PC-9 (cell line): ENCODE measurements at regions not wholly inside any gene's neighbourhood (a gene's known extent, or its start where the extent isn't known, plus 50 kb on each side); places are given as distances from the start of the nearest gene placed in this dataset.

Experiments
- BruUV-seq: library from RNA; stranded (reverse); fragments of 400-500 nt; replicated peaks from 2 replicates; lab custom pipeline; 2021; lab: Mats Ljungman, UMichigan
- CTCF ChIA-PET: fragments of 300-600 bp; sonication (Branson Sonifier 250); formaldehyde crosslinking; loops from one replicate; lab custom pipeline; 2022; ENCODE audit warnings: antibody characterized with exemption; lab: Charles Lee
- POLR2A ChIA-PET: fragments of 300-600 bp; sonication (Branson Sonifier 250); formaldehyde crosslinking; loops from one replicate; lab custom pipeline; 2022; ENCODE audit warnings: antibody characterized with exemption; ENCODE audit not compliant: unreplicated experiment; lab: Charles Lee
- DNase-seq, 2 experiments: peaks; one replicate each; pipeline versions ENCODE4 v3.0.0 to v3.0.0-alpha.2; 2015 to 2022; ENCODE audit warnings: mixed read lengths in 1 of 2
- H2AFZ ChIP-seq: fragments of 200-600 bp; sonication (generic); 2 replicates; pipeline ENCODE4 v1.8.1; 2017; ENCODE audit warnings: antibody characterized with exemption
- H3F3A ChIP-seq: fragments of 200-600 bp; sonication (generic); 2 replicates; pipeline ENCODE4 v1.8.1; 2017; ENCODE audit warnings: antibody characterized with exemption, mild to moderate bottlenecking, low read depth; ENCODE audit not compliant: insufficient read depth
- H3K27ac ChIP-seq: fragments of 200-600 bp; sonication (generic); 2 replicates; pipeline ENCODE4 v1.6.1; 2016; ENCODE audit warnings: mixed run types
- H3K27me3 ChIP-seq: fragments of 200-600 bp; sonication (generic); 2 replicates; pipeline ENCODE4 v1.6.1; 2016; ENCODE audit warnings: low read depth, mixed run types; ENCODE audit not compliant: insufficient read depth
- H3K36me3 ChIP-seq: fragments of 200-600 bp; sonication (generic); 2 replicates; pipeline ENCODE4 v1.6.1; 2016; ENCODE audit warnings: low read depth, mixed run types
- H3K4me1 ChIP-seq: fragments of 200-600 bp; sonication (generic); replicated peaks from 2 replicates; pipeline ENCODE4 v1.6.1; 2016; ENCODE audit warnings: mixed run types; ENCODE audit not compliant: insufficient read depth
- H3K4me2 ChIP-seq: fragments of 200-600 bp; sonication (generic); 2 replicates; pipeline ENCODE4 v1.6.1; 2017; ENCODE audit warnings: mixed run types
- H3K4me3 ChIP-seq: fragments of 200-600 bp; sonication (generic); 2 replicates; pipeline ENCODE4 v1.6.1; 2016; ENCODE audit warnings: mixed run types
- H3K79me2 ChIP-seq: fragments of 200-600 bp; sonication (generic); 2 replicates; pipeline ENCODE4 v1.6.1; 2017; ENCODE audit warnings: low read depth, mixed run types
- H3K9me2 ChIP-seq: fragments of 200-600 bp; sonication (generic); 2 replicates; pipeline ENCODE4 v1.8.1; 2017; ENCODE audit warnings: mild to moderate bottlenecking; ENCODE audit not compliant: insufficient read depth
- H3K9me3 ChIP-seq: fragments of 200-600 bp; sonication (generic); 2 replicates; pipeline ENCODE4 v1.8.1; 2016; ENCODE audit warnings: low read depth; ENCODE audit not compliant: insufficient read depth
- H4K20me1 ChIP-seq: fragments of 200-600 bp; sonication (generic); 2 replicates; pipeline ENCODE4 v1.8.1; 2017; ENCODE audit not compliant: insufficient read depth
- EZH2 ChIP-seq: fragments of 200-600 bp; sonication (generic); IDR thresholded peaks from 2 replicates; pipeline ENCODE4 v1.8.0; 2017; ENCODE audit warnings: antibody characterized with exemption, low read depth
- intact Hi-C: fragments of 100-400 bp; cut with micrococcal nuclease; formaldehyde crosslinking; loops from one replicate; pipeline ENCODE4 v1.10.0; 2022; ENCODE audit not compliant: unreplicated experiment
- TF ChIP-seq, protein P1 (sequence below): fragments of 200-600 bp; sonication (generic); conservative IDR thresholded peaks from 2 replicates; pipeline ENCODE4 v1.6.1; 2017; ENCODE audit warnings: mixed run types, antibody characterized with exemption, mild to moderate bottlenecking, moderate library complexity

DNA sequence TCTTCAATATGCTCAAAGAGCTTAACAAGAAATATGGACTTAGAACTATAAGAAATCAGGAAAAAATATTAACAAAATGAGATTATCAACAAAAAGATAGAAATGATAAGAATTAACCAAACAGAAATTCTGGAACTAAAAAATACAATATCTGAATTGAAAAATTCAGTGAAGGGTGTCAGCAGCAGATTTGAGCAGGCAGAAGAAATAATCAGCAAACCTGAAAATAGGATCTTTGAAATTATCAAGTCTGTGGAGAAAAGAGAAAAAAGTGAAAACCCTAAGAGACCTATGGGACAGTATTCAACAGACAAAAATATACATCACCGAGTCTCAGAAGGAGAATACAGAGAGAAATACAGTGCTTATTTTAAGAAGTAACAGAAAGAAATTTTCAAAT, 877.8 kb upstream of the AGA start:
- H3F3A ChIP-seq: no peaks in the 10 kb centered on the region; the same call in 1 of the 2 replicates
- no peaks in the 10 kb centered on the region for H3K9me3 ChIP-seq
- intact Hi-C loops: no loop called here
- ChIA-PET POLR2A (no interaction called here), CTCF (no interaction called here)
- no peak overlapping the region for H3K4me2 ChIP-seq
- H4K20me1 ChIP-seq: no peaks in the 10 kb centered on the region
- no peak for TF ChIP-seq EZH2
- TF ChIP-seq, protein P1, sequence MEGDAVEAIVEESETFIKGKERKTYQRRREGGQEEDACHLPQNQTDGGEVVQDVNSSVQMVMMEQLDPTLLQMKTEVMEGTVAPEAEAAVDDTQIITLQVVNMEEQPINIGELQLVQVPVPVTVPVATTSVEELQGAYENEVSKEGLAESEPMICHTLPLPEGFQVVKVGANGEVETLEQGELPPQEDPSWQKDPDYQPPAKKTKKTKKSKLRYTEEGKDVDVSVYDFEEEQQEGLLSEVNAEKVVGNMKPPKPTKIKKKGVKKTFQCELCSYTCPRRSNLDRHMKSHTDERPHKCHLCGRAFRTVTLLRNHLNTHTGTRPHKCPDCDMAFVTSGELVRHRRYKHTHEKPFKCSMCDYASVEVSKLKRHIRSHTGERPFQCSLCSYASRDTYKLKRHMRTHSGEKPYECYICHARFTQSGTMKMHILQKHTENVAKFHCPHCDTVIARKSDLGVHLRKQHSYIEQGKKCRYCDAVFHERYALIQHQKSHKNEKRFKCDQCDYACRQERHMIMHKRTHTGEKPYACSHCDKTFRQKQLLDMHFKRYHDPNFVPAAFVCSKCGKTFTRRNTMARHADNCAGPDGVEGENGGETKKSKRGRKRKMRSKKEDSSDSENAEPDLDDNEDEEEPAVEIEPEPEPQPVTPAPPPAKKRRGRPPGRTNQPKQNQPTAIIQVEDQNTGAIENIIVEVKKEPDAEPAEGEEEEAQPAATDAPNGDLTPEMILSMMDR: no peak
- BruUV-seq: no TSS peak
- H3K36me3 ChIP-seq: no peaks in the 10 kb centered on the region
- no peak overlapping the region for H2AFZ ChIP-seq
- H3K4me3 ChIP-seq: no peak overlapping the region
- no peaks in the 10 kb centered on the region for H3K79me2 ChIP-seq
- no peak for DNase-seq
- no peaks in the 10 kb centered on the region for H3K27me3 ChIP-seq
- no peaks in the 10 kb centered on the region for H3K9me2 ChIP-seq
- no peaks in the 10 kb centered on the region for H3K4me1 ChIP-seq
- no peak overlapping the region for H3K27ac ChIP-seq

DNA sequence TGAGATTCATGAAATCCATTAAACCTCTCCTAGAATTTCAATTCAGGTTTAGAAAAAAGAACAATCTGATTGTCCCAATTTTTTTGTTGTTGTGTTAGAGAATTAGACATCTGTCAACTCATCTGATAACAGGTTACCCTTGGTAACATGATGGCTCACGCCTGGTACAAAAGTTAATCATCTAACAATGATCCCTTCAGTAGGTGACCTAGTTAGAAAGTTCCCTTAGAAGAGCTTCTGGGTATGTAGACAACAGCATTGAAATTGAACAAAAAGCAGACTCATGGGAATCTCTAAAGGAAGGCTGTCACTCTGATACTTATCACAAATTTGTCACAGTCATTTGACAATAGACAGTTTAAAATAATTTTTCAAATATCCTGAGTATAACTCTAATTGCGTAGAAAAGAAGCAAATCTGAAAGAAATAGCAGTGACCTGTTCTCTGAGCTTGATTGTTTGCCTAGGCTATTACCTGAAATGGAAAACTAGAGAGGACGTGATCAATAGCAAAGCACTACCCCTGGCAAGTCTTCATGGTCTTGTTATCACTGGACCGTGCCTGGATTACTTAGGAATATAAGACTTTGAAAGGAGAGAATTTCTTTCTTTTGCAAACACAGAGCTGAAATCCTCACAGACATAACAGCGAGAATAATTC, 880.4 kb upstream of the AGA start:
- H3K27me3 ChIP-seq: no peaks in the 10 kb centered on the region
- no peak for DNase-seq
- H3K4me1 ChIP-seq: no peaks in the 10 kb centered on the region
- H3K4me2 ChIP-seq: no peak overlapping the region
- no peak overlapping the region for H3K27ac ChIP-seq
- intact Hi-C loops: no loop called here
- no peak for TF ChIP-seq EZH2
- TF ChIP-seq, protein P1: no peak
- ChIA-PET POLR2A (no interaction called here), CTCF (no interaction called here)
- H3K4me3 ChIP-seq: no peak overlapping the region
- H3K79me2 ChIP-seq: no peaks in the 10 kb centered on the region
- no peak overlapping the region for H2AFZ ChIP-seq
- H3K9me3 ChIP-seq: no peaks in the 10 kb centered on the region
- no peaks in the 10 kb centered on the region for H4K20me1 ChIP-seq
- no peaks in the 10 kb centered on the region for H3K9me2 ChIP-seq
- H3F3A ChIP-seq: no peaks in the 10 kb centered on the region
- H3K36me3 ChIP-seq: no peaks in the 10 kb centered on the region
- BruUV-seq: no TSS peak

DNA sequence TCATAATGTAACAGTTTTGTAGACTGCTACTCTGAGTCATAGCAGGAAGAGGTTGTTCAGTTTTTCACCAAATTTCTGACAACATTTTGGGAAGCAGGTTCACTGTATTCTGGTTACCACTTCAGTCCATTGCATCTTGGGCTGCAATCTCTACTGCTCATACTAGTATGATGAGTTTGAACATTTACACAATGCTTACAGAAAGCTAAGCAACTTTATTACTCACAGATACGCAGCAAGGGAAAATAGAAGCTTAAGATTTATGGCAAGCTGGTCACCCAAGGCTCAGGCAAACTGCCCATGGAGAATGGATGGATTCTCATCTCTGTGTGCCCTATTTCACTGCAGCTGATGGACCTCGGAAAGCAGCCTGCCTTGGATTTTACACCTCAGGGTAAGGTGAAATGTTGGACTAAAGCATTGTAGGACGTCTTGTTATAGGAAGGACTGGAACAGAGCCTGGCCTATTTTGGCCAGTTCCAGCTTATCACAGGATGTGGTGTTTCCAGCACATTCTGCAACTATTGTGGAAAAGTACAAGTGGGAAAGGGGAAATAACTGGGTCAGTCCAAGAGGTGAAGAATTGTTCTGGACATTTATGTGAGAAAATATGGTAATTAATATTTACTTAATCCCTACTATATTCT, 887.1 kb upstream of the AGA start:
- no peak for DNase-seq
- H3K79me2 ChIP-seq: no peaks in the 10 kb centered on the region
- no peaks in the 10 kb centered on the region for H3F3A ChIP-seq
- no peak overlapping the region for H3K27ac ChIP-seq
- BruUV-seq: no TSS peak
- TF ChIP-seq, protein P1: no peak
- TF ChIP-seq EZH2: no peak
- H3K4me1 ChIP-seq: no peaks in the 10 kb centered on the region
- no peaks in the 10 kb centered on the region for H3K9me3 ChIP-seq
- no peak overlapping the region for H3K4me3 ChIP-seq
- H4K20me1 ChIP-seq: no peaks in the 10 kb centered on the region
- H3K4me2 ChIP-seq: no peak overlapping the region
- ChIA-PET POLR2A (no interaction called here), CTCF (no interaction called here)
- no peaks in the 10 kb centered on the region for H3K9me2 ChIP-seq
- no peak overlapping the region for H2AFZ ChIP-seq
- no peaks in the 10 kb centered on the region for H3K27me3 ChIP-seq
- intact Hi-C loops: no loop called here
- no peaks in the 10 kb centered on the region for H3K36me3 ChIP-seq
